HG03097 (cell line): ENCODE measurements at regions not wholly inside any gene's neighbourhood (a gene's known extent, or its start where the extent isn't known, plus 50 kb on each side); places are given as distances from the start of the nearest gene placed in this dataset.

Source experiments
- ATAC-seq: cut with Tn5 transposase; IDR thresholded peaks from one replicate; pipeline ENCODE4 v1.9.1; 2021; ENCODE audit not compliant: unreplicated experiment, low FRiP score

DNA sequence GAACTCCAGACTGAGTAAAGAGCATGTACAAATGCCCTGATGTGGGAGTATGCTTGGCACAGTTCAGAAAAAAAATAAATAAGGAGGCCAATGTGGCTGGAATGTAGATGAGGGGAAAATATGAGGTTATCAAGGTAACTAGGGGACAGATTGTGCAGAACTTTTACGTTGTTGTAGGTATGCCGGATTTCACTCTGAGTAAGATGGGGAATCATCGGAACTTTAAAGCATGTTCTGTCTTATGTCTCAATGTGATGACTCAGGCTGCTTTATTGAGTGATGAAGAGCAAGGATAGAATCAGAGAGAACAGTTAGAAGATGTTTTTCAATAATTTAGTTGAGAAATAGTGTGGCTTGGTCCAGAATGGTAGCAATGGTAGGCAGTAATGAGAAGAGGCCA lies 130.4 kb downstream of the C11orf87 start:
- ATAC-seq, result no peak

GRCh38 chr11:109553284-109553683 lies 131.3 kb downstream of the C11orf87 start:
- ATAC-seq, result no peak

- no peak for ATAC-seq
These were observed 133.0 kb downstream of the C11orf87 start for GRCh38 chr11:109554951-109555350.

GRCh38 chr11:109564241-109564640 lies 142.3 kb downstream of the C11orf87 start:
- no peak for ATAC-seq

- no peak for ATAC-seq
These were observed 160.5 kb downstream of the C11orf87 start for GRCh38 chr11:109582470-109582869.

DNA sequence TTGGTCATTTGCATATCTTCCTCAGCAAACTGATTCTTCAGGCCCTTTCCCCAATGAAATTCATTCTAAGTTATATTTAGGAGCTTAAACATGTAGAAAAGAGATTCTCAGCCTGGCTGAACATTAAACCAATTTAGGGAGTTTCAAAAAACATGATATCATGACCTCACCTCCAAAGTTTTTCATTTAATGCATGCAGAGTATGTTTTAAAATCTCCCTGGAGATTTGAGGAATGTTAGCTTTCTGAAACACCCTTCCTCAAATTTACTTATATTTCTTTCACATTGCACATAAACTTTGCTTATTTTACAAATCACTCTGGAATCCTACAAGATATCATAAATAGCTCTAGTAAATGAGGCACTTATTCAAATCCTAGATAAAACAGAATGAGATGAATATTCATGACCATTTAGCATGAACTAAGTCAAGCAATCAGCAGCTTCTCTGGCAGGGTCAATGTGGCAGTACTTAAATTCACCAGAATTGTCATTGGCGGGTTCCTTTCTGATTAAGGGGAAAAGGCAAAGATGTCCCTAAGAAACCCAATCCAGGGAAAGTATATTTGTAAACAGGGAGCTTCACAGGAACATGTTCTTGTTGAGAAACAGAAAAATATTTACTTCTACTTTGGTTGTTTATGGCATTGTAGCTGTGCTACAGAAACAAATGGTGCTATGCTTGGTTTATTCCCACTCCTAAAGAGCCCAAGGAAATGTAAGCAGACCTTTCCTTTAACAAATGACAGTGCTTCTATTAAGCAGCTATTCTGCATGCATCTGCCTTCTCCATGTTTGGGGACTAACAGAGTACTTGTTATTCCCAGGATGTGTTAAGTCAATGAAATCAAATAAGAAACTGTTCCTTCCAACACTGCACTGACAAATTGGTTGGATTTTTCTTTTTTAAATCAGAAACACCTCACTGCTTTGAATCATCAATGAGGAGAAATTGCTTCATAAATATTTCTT lies 162.3 kb downstream of the C11orf87 start:
- ATAC-seq, result no peak

DNA sequence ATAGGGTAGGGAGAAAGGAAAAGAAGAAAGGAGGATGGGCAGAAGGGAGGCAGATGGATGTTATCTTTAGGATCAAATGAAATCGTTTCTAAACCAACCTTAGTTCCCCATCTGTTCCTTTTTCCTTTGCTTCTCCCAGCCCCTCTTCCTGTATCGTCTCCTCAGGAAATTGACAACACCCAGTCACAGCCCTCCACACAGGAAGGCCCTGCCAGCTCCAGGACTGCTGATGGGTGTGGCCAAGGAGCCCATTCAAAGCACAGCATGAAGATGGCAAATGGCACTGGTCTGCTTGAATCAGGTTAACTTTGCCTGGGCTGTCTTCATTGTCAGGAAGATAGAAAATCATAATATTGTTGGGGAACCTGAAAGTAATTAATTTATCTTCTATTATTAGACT lies 164.8 kb downstream of the C11orf87 start:
- no peak for ATAC-seq

- no peak for ATAC-seq
These were observed 168.8 kb downstream of the C11orf87 start for GRCh38 chr11:109590782-109591181.

- ATAC-seq, result no peak
These were observed 175.3 kb downstream of the C11orf87 start for GRCh38 chr11:109597336-109597735.

DNA sequence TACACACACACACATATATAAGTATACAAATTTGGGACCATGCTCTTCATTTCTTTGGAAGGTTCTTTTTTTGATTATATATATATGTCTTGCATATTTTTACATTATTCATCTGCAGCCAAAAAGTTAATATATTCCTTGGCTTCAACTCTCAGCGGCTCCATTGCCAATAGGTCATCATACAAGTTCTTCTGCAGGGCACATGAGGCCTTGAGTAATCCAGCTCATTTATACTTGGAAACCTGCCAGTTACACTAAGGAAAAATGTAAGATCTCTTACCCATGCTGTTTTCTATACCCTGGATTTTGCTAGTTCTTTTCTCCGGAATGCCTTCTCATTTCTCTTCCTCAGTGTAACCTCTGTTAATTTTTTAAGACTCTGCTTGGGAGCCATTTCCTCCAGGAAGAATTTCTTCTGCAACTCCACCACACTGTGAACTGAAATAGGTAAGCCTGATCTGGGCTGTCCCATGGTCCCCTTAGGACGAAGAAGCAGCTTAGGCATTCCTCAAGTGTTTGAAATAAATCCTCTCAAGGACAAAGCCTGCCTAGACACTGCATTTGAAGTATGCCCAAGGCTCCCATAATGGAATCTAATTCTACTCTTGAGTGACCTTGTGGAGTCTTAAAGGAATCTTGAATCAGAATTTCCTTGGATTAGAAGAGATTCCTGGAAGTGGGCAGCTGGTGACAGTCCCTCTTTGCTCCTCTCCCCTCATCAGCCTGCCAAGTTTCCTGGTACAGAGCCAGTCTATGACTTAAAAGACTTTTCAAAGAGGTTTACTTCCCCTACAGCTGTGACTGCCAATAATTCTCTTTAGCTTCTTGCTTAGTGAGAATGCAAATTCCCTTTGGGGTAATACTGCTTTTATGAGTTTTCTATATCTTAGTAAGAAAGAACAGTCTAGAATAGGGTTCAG lies 182.8 kb downstream of the C11orf87 start:
- ATAC-seq, result no peak

DNA sequence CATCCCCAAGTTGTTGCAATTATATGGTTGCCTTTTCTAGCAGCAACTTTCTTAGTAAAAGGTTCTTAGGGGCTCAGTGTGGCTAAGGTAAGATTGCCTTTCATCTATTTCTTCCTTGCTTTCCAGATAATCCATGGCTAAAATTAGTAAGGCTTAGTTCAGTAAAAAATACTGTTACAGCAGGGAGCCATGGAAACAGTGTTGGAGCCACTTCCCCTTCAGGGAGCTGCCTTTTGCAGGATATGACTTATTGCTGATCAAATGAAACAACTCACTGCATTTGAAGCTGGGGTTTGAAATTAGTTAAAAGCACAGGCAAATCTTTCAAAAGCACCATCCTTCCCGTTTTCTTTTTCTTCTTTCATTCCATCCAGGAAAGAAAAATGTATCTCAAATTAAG lies 184.3 kb downstream of the C11orf87 start:
- ATAC-seq, result no peak

DNA sequence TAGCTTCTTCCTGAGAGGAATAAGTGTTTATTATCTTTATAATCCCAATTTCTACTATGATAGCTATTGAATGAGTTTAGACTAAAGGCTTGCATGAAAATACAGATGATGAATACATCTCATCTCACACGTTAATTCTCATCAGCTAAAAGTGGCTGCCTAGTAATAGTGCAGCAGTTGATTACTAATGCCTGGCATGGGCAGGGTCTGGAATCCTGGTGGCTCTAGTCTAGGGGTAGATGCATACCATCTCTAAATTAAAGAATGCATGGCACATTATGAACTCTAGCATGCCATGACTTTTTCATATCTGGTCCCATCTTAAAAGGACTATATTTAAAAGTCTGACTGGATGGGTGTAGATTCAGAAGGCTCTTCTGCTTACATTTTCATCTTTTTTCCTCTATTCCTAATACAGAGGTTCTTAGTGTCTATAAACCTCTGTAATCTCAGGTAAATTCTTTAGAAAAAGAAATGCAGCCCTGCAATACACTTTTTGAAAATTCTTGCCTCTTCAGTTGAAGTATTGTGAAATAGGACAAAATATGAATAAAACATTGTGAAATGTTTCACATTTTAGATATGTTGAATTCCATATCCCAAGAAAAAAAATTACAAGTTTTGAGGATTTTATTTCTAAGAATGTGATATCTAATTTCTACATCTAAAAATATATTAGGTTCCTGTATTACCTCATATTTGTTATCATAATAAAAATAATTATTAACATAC lies 187.6 kb downstream of the C11orf87 start:
- no peak for ATAC-seq

DNA sequence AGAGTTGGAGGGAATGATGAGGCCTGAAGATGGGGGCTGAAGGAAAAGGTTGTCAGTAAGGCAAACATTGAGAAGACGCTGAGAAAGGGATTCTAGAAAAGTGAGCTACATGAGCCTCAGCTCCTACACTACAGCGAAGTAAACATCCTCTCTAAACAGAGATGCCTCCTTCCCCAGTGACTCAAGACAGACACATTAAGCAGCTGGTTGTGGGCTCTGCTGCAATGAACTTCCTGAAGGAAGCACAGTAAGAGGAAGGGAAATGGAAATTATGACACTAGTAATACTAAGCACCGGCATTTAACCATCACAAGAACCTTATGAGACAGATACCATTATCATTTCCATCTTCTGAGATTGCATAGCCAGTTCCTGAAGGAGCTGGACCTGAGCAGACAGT lies 190.5 kb downstream of the C11orf87 start:
- no peak for ATAC-seq

GRCh38 chr11:109619498-109619897 lies 197.5 kb downstream of the C11orf87 start:
- ATAC-seq, result no peak

DNA sequence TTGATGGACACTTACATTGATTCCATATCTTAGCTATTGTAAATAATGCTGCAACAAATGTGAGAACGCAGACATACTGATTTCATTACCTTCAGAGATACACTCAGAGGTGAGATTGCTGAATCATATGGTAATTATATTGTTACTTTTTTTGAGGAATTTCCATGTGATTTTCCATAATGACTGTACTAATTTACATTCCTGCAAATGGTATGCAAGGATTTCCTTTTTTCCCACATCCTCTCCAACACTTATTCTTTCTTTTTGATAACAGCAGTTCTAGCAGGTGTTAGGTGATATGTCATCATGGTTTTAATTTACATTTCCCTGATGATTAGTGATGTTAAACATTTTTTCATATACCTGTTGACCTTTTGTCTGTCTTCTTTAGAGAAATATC lies 207.7 kb downstream of the C11orf87 start:
- ATAC-seq, result no peak

DNA sequence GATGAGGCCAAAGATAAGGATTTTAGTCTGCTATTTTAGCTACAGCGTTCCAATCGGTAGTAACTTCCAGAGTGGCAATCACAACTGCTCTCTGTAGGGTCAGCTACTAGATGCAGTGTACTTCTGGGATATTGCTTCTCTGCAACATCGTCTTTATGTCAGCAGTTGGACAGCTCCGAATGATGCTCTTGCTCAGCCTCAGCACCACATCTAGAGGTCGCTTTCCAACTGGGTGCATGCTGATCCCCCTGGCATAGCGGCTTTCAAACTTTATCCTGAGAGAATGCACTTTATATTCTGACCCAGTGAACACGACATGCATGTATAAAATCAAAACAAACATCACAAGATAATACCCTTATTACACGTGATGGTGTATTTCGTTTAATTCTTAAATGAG lies 219.6 kb downstream of the C11orf87 start:
- no peak for ATAC-seq

DNA sequence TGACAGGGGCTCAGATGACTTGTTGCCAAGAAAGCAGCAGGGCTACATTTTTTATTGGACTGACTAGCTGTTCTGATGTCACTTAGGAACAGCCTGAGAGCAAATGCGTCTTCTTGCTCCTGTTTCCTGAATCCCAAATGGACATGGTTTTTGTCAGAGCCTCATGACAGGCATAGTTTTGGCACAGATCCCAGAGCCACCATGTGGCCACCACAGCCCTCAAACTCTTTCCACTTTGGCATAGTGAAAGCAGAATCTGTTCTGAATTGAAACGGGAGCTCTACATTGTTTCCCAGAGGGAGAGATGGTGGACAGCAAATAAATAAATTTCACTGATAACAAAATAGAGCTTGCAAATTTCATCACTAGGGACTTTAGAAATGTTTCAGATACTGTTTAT lies 222.2 kb downstream of the C11orf87 start:
- no peak for ATAC-seq

DNA sequence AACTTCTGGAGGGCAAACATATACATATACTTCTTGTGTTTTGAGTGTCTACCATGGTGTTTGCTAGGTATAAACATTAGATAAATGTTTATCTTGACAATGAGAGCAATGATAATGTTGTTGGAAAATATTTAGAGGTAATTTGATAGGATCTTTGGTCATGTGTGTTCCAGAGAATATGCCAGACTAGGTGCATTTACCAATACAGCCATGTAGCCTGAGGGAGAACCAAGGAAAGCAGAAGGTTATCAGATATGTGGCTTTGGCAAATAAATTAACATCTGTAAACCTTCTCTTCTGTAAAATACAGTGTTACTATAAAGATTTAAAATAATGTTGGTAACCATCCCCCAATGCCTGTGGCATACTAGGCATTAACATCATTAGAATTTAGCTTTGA lies 226.8 kb downstream of the C11orf87 start:
- ATAC-seq, result no peak

- ATAC-seq, result no peak
These were observed 232.1 kb downstream of the C11orf87 start for GRCh38 chr11:109654091-109654490.

GRCh38 chr11:109658190-109658589 lies 236.2 kb downstream of the C11orf87 start:
- no peak for ATAC-seq

GRCh38 chr11:109667719-109668118 lies 245.7 kb downstream of the C11orf87 start:
- ATAC-seq, result no peak
